KOPT-K1 (cell line): ENCODE measurements at regions not wholly inside any gene's neighbourhood (a gene's known extent, or its start where the extent isn't known, plus 50 kb on each side); places are given as distances from the start of the nearest gene placed in this dataset.

Source experiments
- H3K27ac ChIP-seq: fragments of 200-600 bp; sonication (generic); 2 replicates; pipeline ENCODE4 v1.5.1; 2016; ENCODE audit warnings: antibody characterized with exemption, mild to moderate bottlenecking, low read depth, low read length; ENCODE audit not compliant: poor library complexity, severe bottlenecking
- H3K36me3 ChIP-seq: fragments of 200-600 bp; sonication (generic); 2 replicates; pipeline ENCODE4 v1.5.1; 2017; ENCODE audit warnings: antibody characterized with exemption, mild to moderate bottlenecking, low read length, moderate library complexity; ENCODE audit not compliant: insufficient read depth
- H3K9me3 ChIP-seq: fragments of 200-600 bp; sonication (generic); 2 replicates; pipeline ENCODE4 v1.5.1; 2017; ENCODE audit warnings: antibody characterized with exemption, low read length, mild to moderate bottlenecking; ENCODE audit not compliant: insufficient read depth, poor library complexity, severe bottlenecking

- Histone ChIP-seq H3K36me3 (no peaks in the 10 kb centered on the region), H3K9me3 (no peaks in the 10 kb centered on the region), H3K27ac (no peak overlapping the region)
Measured at GRCh38 chr5:121175986-121176385, 675.7 kb upstream of the FTMT start.

GRCh38 chr5:121182788-121183490, 668.7 kb upstream of the FTMT start:
- H3K36me3 ChIP-seq, result no peaks in the 10 kb centered on the region
- no peak overlapping the region for H3K27ac ChIP-seq
- H3K9me3 ChIP-seq, result no peaks in the 10 kb centered on the region

GRCh38 chr5:121188849-121189248, 662.8 kb upstream of the FTMT start:
- H3K36me3 ChIP-seq, result no peaks in the 10 kb centered on the region
- H3K27ac ChIP-seq, result no peak overlapping the region
- no peaks in the 10 kb centered on the region for H3K9me3 ChIP-seq

- no peaks in the 10 kb centered on the region for H3K36me3 ChIP-seq
Measured at GRCh38 chr5:121189342-121190305, 662.1 kb upstream of the FTMT start.

GRCh38 chr5:121199216-121199999, 652.3 kb upstream of the FTMT start:
- Histone ChIP-seq H3K27ac (no peak overlapping the region), H3K9me3 (no peaks in the 10 kb centered on the region), H3K36me3 (no peaks in the 10 kb centered on the region)

More at GRCh38 chr5:121189342-121190305, 662.1 kb upstream of the FTMT start:
- H3K27ac ChIP-seq, result no peak overlapping the region
- no peaks in the 10 kb centered on the region for H3K9me3 ChIP-seq

- peaks cover 12% of the 10 kb centered on the region for H3K9me3 ChIP-seq
- no peak overlapping the region for H3K27ac ChIP-seq
- no peaks in the 10 kb centered on the region for H3K36me3 ChIP-seq
Measured at GRCh38 chr5:121218086-121218485, 633.6 kb upstream of the FTMT start.

GRCh38 chr5:121221483-121221882, 630.2 kb upstream of the FTMT start:
- no peaks in the 10 kb centered on the region for H3K36me3 ChIP-seq
- H3K27ac ChIP-seq, result no peak overlapping the region
- peaks cover 7% of the 10 kb centered on the region for H3K9me3 ChIP-seq

GRCh38 chr5:121226765-121227164, 624.9 kb upstream of the FTMT start:
- no peak overlapping the region for H3K27ac ChIP-seq
- H3K9me3 ChIP-seq, result peaks cover 20% of the 10 kb centered on the region

GRCh38 chr5:121239951-121240350, 611.7 kb upstream of the FTMT start:
- H3K36me3 ChIP-seq, result no peaks in the 10 kb centered on the region
- H3K9me3 ChIP-seq, result no peaks in the 10 kb centered on the region

More at GRCh38 chr5:121226765-121227164, 624.9 kb upstream of the FTMT start:
- H3K36me3 ChIP-seq, result no peaks in the 10 kb centered on the region

GRCh38 chr5:121246971-121247370, 604.7 kb upstream of the FTMT start:
- no peaks in the 10 kb centered on the region for H3K36me3 ChIP-seq
- no peak overlapping the region for H3K27ac ChIP-seq
- H3K9me3 ChIP-seq, result no peaks in the 10 kb centered on the region

More at GRCh38 chr5:121239951-121240350, 611.7 kb upstream of the FTMT start:
- H3K27ac ChIP-seq, result no peak overlapping the region

- Histone ChIP-seq H3K9me3 (no peaks in the 10 kb centered on the region), H3K36me3 (no peaks in the 10 kb centered on the region), H3K27ac (no peak overlapping the region)
Measured at GRCh38 chr5:121251954-121252353, 599.7 kb upstream of the FTMT start.

GRCh38 chr5:121257621-121258020, 594.1 kb upstream of the FTMT start:
- Histone ChIP-seq H3K36me3 (no peaks in the 10 kb centered on the region), H3K27ac (no peak overlapping the region), H3K9me3 (no peaks in the 10 kb centered on the region)

GRCh38 chr5:121263456-121263855, 588.2 kb upstream of the FTMT start:
- peaks cover 4% of the 10 kb centered on the region for H3K9me3 ChIP-seq
- no peaks in the 10 kb centered on the region for H3K36me3 ChIP-seq
- H3K27ac ChIP-seq, result no peak overlapping the region

GRCh38 chr5:121264605-121265004, 587.1 kb upstream of the FTMT start:
- H3K9me3 ChIP-seq, result peaks cover 4% of the 10 kb centered on the region
- no peaks in the 10 kb centered on the region for H3K36me3 ChIP-seq
- H3K27ac ChIP-seq, result no peak overlapping the region

- H3K27ac ChIP-seq, result no peak overlapping the region
- no peaks in the 10 kb centered on the region for H3K9me3 ChIP-seq
- H3K36me3 ChIP-seq, result no peaks in the 10 kb centered on the region
Measured at GRCh38 chr5:121271546-121271945, 580.1 kb upstream of the FTMT start.
